Esophagus squamous epithelium (tissue), 4 donors: ENCODE measurements at regions not wholly inside any gene's neighbourhood (a gene's known extent, or its start where the extent isn't known, plus 50 kb on each side); places are given as distances from the start of the nearest gene placed in this dataset.

Source experiments
- POLR2A ChIP-seq, 4 donors: fragments of 450-650 bp; IDR thresholded peaks; one replicate each; pipeline ENCODE4 v1.6.1; 2017; ENCODE audit warnings: antibody characterized with exemption in 4 of 4, mild to moderate bottlenecking in 4 of 4, moderate library complexity in 3 of 4
- TF ChIP-seq, protein P1 (sequence below), 6 experiments: fragments of 450-650 bp in 4 of 6; fragments of 200-600 bp in 2 of 6; sonication (generic) in 2 of 6; IDR thresholded peaks; one replicate each; pipeline ENCODE4 v1.5.1; 2016 to 2019; ENCODE audit warnings: antibody characterized with exemption in 6 of 6, mild to moderate bottlenecking in 4 of 6, moderate library complexity in 4 of 6

DNA sequence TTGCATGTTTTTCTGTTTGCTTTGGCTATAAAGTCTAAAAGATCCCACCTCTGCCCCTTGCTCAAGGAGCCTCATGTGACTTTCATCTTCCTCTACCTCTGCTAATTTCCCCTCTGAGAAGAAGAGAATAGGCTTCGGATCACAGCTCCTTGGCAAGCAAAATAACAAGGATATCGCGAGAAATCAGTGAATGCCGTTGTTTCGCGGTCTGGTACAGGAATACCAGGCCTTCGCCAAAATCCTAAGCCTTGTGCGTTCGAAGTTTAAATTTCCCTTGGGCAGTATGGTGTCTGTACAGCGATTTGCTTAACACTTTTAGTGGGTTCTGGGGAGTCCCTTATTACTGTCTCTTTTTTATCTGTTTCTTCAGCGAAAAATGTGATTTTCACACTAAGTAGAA is 142.3 kb downstream of the IRF8 start:
- TF ChIP-seq, protein P1, sequence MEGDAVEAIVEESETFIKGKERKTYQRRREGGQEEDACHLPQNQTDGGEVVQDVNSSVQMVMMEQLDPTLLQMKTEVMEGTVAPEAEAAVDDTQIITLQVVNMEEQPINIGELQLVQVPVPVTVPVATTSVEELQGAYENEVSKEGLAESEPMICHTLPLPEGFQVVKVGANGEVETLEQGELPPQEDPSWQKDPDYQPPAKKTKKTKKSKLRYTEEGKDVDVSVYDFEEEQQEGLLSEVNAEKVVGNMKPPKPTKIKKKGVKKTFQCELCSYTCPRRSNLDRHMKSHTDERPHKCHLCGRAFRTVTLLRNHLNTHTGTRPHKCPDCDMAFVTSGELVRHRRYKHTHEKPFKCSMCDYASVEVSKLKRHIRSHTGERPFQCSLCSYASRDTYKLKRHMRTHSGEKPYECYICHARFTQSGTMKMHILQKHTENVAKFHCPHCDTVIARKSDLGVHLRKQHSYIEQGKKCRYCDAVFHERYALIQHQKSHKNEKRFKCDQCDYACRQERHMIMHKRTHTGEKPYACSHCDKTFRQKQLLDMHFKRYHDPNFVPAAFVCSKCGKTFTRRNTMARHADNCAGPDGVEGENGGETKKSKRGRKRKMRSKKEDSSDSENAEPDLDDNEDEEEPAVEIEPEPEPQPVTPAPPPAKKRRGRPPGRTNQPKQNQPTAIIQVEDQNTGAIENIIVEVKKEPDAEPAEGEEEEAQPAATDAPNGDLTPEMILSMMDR (IDR thresholded peaks at IDR 0.05), result no peak
- TF ChIP-seq POLR2A (IDR thresholded peaks at IDR 0.05), result no peak
